ENCODE measurements at regions not wholly inside any gene's neighbourhood (a gene's known extent, or its start where the extent isn't known, plus 50 kb on each side); places are given as distances from the start of the nearest gene placed in this dataset.

- intact Hi-C loops (cut with DNase I): no loop called here
- no peak overlapping the region for H3K4me3 ChIP-seq
- no peak overlapping the region for H3K27ac ChIP-seq
- H3K36me3 ChIP-seq: no peaks in the 10 kb centered on the region
- DNase-seq: no peak
- no peaks in the 10 kb centered on the region for H3K27me3 ChIP-seq
- TF ChIP-seq, protein P1, sequence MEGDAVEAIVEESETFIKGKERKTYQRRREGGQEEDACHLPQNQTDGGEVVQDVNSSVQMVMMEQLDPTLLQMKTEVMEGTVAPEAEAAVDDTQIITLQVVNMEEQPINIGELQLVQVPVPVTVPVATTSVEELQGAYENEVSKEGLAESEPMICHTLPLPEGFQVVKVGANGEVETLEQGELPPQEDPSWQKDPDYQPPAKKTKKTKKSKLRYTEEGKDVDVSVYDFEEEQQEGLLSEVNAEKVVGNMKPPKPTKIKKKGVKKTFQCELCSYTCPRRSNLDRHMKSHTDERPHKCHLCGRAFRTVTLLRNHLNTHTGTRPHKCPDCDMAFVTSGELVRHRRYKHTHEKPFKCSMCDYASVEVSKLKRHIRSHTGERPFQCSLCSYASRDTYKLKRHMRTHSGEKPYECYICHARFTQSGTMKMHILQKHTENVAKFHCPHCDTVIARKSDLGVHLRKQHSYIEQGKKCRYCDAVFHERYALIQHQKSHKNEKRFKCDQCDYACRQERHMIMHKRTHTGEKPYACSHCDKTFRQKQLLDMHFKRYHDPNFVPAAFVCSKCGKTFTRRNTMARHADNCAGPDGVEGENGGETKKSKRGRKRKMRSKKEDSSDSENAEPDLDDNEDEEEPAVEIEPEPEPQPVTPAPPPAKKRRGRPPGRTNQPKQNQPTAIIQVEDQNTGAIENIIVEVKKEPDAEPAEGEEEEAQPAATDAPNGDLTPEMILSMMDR (IDR thresholded peaks at IDR 0.05): no peak
- no peaks in the 10 kb centered on the region for H3K4me1 ChIP-seq
- no peaks in the 10 kb centered on the region for H3K9me3 ChIP-seq
- H3K9ac ChIP-seq (ENCODE audit: low read depth in 2 of 2, low read length in 2 of 2): no peak overlapping the region
Measured at GRCh38 chr2:23250371-23250770, 134.6 kb upstream of the KLHL29 start.

DNA sequence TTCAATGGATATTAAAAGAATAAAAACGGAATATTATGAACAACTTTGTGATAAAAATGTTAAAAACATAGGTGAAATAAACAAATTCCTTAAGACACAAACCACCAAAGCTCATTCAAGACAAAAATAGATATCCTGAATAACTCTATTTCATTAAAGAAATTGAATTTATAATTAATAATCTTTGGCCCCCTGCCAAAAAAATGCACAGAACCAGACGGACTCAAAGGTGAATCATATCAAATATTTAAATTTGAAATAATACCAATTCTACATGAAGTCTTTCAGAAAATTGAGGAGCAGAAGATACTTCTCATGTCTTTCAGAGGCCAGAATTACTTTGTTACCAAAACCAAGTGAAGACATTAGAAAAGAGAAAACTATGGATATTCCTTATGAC is 128.3 kb upstream of the KLHL29 start:
- Histone ChIP-seq H3K9me3 (no peaks in the 10 kb centered on the region), H3K4me1 (no peaks in the 10 kb centered on the region)
- TF ChIP-seq, protein P1 (IDR thresholded peaks at IDR 0.05): no peak

DNA sequence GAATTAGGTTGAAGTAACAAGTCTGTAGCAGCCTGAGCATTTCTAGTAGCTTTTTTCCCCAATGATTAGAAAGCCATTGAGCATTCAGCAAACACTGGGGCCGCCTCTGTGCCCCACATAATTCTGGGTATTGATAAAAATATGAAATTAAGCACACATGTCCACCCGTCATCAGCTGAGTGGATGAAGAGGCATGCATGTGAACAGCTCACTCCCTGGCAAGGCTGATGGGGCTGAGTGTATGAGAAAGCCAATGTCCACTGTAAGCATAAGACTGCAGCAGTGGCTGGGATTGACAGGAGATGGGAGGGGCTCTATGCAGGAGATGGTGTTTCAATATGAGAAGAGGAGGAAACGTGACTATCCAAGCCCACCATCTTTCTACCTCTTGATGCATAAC is 124.4 kb upstream of the KLHL29 start:
- no peak overlapping the region for H3K4me3 ChIP-seq
- H3K36me3 ChIP-seq: no peaks in the 10 kb centered on the region
- TF ChIP-seq, protein P1 (IDR thresholded peaks at IDR 0.05): no peak
- DNase-seq: no peak
- intact Hi-C loops (cut with DNase I): no loop called here
- no peak overlapping the region for H3K27ac ChIP-seq
- no peaks in the 10 kb centered on the region for H3K4me1 ChIP-seq
- no peaks in the 10 kb centered on the region for H3K27me3 ChIP-seq
- H3K9me3 ChIP-seq: peaks cover 3% of the 10 kb centered on the region
- H3K9ac ChIP-seq (ENCODE audit: low read depth in 2 of 2, low read length in 2 of 2): no peak overlapping the region

More for the DNA sequence above, 128.3 kb upstream of the KLHL29 start:
- no peak overlapping the region for H3K4me3 ChIP-seq
- H3K27ac ChIP-seq: no peak overlapping the region
- no peaks in the 10 kb centered on the region for H3K36me3 ChIP-seq
- no peaks in the 10 kb centered on the region for H3K27me3 ChIP-seq
- no peak for DNase-seq
- no peak overlapping the region for H3K9ac ChIP-seq (ENCODE audit: low read depth in 2 of 2, low read length in 2 of 2)
- intact Hi-C loops (cut with DNase I): no loop called here

DNA sequence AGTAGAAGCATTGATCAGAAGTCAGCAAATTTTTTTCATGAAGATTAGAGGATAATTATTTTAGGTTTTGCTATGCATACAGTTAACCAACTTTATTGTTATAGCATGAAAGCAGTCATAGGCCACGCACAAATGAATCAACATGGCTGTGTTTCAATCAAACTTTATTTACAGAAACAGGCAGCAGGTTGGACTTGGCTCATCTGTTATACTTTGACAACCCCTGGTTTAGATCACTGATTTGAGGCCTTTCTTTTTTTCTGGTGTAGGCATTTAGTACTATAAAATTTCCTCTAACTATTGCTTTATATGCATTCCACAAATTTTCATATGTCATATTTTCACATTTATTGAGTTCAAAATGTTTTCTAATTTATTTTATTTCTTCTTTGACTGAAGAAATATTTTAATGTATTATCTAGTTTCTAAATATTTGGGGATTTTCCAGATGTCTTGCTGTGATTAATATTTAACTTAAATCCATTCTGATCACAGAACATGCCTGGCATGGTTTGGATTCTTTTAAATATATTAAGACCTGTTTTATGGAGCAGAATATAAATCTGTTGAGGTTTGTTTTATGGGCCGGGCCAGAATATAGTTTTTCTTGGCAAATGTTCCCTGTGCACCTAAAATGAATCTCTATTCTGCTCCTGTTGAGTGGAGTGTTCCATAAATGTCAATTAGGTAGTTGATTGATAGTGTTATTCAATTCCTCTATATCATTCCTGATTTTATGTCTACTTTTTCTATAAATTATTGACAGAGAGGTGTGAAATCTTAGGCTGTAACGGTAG is 116.3 kb upstream of the KLHL29 start:
- no peak for DNase-seq
- Histone ChIP-seq H3K36me3 (no peaks in the 10 kb centered on the region), H3K9me3 (no peaks in the 10 kb centered on the region), H3K4me3 (no peak overlapping the region), H3K27me3 (no peaks in the 10 kb centered on the region), H3K27ac (no peak overlapping the region), H3K4me1 (no peaks in the 10 kb centered on the region), H3K9ac (ENCODE audit: low read depth in 2 of 2, low read length in 2 of 2) (no peak overlapping the region)
- TF ChIP-seq, protein P1 (IDR thresholded peaks at IDR 0.05): no peak
- intact Hi-C loops (cut with DNase I): no loop called here

- no peaks in the 10 kb centered on the region for H3K27me3 ChIP-seq
- no peaks in the 10 kb centered on the region for H3K4me1 ChIP-seq
- TF ChIP-seq, protein P1 (IDR thresholded peaks at IDR 0.05): no peak
- DNase-seq: no peak
- no peak overlapping the region for H3K27ac ChIP-seq
- H3K9ac ChIP-seq (ENCODE audit: low read depth in 2 of 2, low read length in 2 of 2): no peak overlapping the region
- no peaks in the 10 kb centered on the region for H3K36me3 ChIP-seq
- no peaks in the 10 kb centered on the region for H3K9me3 ChIP-seq
- no peak overlapping the region for H3K4me3 ChIP-seq
- intact Hi-C loops (cut with DNase I): no loop called here
Measured at GRCh38 chr2:23269747-23270146, 115.2 kb upstream of the KLHL29 start.

Data from colonic mucosa (tissue), 4 donors.